Spleen (tissue), 7 donors: ENCODE measurements at regions not wholly inside any gene's neighbourhood (a gene's known extent, or its start where the extent isn't known, plus 50 kb on each side); places are given as distances from the start of the nearest gene placed in this dataset.

ENCODE experiments used
- POLR2A ChIP-seq, 3 donors: fragments of 450-650 bp; IDR thresholded peaks; one replicate each; pipeline ENCODE4 v1.5.1; 2017; ENCODE audit warnings: antibody characterized with exemption in 3 of 3, mild to moderate bottlenecking in 1 of 3
- POLR2AphosphoS5 ChIP-seq, 3 donors: sonication (generic); formaldehyde crosslinking; IDR thresholded peaks; one replicate each; pipeline ENCODE4 v1.5.1; 2017; ENCODE audit warnings: antibody characterized with exemption in 3 of 3
- TF ChIP-seq, protein P1 (sequence below), 11 experiments: fragments of 200-600 bp in 7 of 11; fragments of 450-650 bp in 4 of 11; sonication (generic) in 4 of 11; IDR thresholded peaks in 8 of 11; conservative IDR thresholded peaks in 3 of 11; 1 replicate in 7 of 11; 2 replicates in 4 of 11; pipeline versions ENCODE4 v1.4.0 to v1.8.0; 2016 to 2021; ENCODE audit warnings: antibody characterized with exemption in 11 of 11, inconsistent platforms in 4 of 11, mild to moderate bottlenecking in 1 of 11
- donor health status: DM: no; HTN: no; CAD: no; lungs with moderate emphysema.
- donor health status: DM: no; HTN: no; CAD: no.
- donor health status: DM: no; HTN: no; CAD: no.

DNA sequence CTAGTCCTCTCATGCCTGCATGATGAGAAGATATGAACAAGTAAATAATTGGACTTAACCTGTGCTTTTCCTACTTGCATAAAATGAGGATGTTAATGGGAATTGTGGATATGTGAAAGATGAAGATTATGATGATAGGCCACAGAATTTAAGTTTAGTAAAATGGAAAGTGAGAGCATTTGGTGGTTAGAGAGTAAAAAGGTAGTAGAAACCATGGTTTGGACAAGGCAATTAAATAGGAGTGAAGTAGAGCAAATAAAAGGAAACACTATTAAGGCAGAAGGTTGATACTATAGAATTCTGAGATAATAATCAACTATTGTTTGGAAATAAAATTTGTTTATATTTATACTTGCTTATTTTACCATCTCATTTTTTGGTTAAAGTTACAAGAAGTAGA, 1162.5 kb downstream of the MRPL39 start:
- TF ChIP-seq POLR2A (IDR thresholded peaks at IDR 0.05) = no peak
- TF ChIP-seq, protein P1, sequence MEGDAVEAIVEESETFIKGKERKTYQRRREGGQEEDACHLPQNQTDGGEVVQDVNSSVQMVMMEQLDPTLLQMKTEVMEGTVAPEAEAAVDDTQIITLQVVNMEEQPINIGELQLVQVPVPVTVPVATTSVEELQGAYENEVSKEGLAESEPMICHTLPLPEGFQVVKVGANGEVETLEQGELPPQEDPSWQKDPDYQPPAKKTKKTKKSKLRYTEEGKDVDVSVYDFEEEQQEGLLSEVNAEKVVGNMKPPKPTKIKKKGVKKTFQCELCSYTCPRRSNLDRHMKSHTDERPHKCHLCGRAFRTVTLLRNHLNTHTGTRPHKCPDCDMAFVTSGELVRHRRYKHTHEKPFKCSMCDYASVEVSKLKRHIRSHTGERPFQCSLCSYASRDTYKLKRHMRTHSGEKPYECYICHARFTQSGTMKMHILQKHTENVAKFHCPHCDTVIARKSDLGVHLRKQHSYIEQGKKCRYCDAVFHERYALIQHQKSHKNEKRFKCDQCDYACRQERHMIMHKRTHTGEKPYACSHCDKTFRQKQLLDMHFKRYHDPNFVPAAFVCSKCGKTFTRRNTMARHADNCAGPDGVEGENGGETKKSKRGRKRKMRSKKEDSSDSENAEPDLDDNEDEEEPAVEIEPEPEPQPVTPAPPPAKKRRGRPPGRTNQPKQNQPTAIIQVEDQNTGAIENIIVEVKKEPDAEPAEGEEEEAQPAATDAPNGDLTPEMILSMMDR (IDR thresholded peaks at IDR 0.05 in 8 of 11, conservative IDR thresholded peaks at IDR 0.05 in 3 of 11) = no peak
- TF ChIP-seq POLR2AphosphoS5 (IDR thresholded peaks at IDR 0.05) = no peak
